PFSK-1 (cell line): ENCODE measurements at regions not wholly inside any gene's neighbourhood (a gene's known extent, or its start where the extent isn't known, plus 50 kb on each side); places are given as distances from the start of the nearest gene placed in this dataset.

Source experiments
- TAF1 ChIP-seq: IDR thresholded peaks from 2 replicates; pipeline ENCODE4 v1.6.1; 2012; ENCODE audit warnings: low read length, control low read depth, borderline replicate concordance; ENCODE audit not compliant: insufficient read depth
- TF ChIP-seq, protein P1 (sequence below), 2 experiments: IDR thresholded peaks; 2 replicates each; pipeline versions ENCODE4 v1.6.1 to v1.8.0; 2011 to 2012; ENCODE audit warnings: low read depth in 2 of 2, low read length in 2 of 2, control low read depth in 1 of 2, inconsistent platforms in 1 of 2, mild to moderate bottlenecking in 1 of 2, moderate library complexity in 1 of 2; ENCODE audit not compliant: insufficient read depth in 1 of 2

DNA sequence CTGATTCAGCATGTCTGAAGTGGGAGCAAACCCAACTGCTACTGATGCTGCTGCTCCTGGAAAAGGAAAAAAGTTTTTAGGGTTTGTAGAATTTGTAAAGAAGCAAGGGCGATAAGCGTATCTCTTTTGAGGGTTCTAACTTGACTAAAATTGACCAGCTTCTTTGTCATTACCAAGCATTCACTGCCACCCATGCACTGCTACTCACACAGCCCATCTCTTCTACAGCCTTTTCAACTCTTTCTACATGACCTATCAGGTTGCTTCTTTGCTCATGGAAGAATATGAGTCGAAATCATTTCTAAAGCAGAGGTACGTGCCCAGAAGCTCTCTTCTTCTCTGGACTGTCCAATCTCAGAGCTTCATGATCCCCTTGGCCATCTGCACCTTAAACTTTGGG lies 570.9 kb downstream of the EPHA7 start:
- TF ChIP-seq, protein P1, sequence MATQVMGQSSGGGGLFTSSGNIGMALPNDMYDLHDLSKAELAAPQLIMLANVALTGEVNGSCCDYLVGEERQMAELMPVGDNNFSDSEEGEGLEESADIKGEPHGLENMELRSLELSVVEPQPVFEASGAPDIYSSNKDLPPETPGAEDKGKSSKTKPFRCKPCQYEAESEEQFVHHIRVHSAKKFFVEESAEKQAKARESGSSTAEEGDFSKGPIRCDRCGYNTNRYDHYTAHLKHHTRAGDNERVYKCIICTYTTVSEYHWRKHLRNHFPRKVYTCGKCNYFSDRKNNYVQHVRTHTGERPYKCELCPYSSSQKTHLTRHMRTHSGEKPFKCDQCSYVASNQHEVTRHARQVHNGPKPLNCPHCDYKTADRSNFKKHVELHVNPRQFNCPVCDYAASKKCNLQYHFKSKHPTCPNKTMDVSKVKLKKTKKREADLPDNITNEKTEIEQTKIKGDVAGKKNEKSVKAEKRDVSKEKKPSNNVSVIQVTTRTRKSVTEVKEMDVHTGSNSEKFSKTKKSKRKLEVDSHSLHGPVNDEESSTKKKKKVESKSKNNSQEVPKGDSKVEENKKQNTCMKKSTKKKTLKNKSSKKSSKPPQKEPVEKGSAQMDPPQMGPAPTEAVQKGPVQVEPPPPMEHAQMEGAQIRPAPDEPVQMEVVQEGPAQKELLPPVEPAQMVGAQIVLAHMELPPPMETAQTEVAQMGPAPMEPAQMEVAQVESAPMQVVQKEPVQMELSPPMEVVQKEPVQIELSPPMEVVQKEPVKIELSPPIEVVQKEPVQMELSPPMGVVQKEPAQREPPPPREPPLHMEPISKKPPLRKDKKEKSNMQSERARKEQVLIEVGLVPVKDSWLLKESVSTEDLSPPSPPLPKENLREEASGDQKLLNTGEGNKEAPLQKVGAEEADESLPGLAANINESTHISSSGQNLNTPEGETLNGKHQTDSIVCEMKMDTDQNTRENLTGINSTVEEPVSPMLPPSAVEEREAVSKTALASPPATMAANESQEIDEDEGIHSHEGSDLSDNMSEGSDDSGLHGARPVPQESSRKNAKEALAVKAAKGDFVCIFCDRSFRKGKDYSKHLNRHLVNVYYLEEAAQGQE (IDR thresholded peaks at IDR 0.05; ENCODE audit: insufficient read depth in 1 of 2, low read depth in 2 of 2, low read length in 2 of 2) = no peak
- no peak for TF ChIP-seq TAF1
